GM18951 (cell line): ENCODE measurements at regions not wholly inside any gene's neighbourhood (a gene's known extent, or its start where the extent isn't known, plus 50 kb on each side); places are given as distances from the start of the nearest gene placed in this dataset.

Experiments
- POLR2A ChIP-seq: IDR thresholded peaks from 4 replicates; pipeline ENCODE4 v1.6.1; 2011; ENCODE audit warnings: mild to moderate bottlenecking; ENCODE audit not compliant: insufficient read length, insufficient read depth; ENCODE audit errors: extremely low read depth
- in situ Hi-C: fragments of 300-500 bp; cut with MboI; formaldehyde crosslinking; loops from one replicate; pipeline ENCODE4 v1.12.0; 2022; ENCODE audit warnings: low sequenced_read_pairs, mixed read lengths, inconsistent platforms; ENCODE audit not compliant: unreplicated experiment

DNA sequence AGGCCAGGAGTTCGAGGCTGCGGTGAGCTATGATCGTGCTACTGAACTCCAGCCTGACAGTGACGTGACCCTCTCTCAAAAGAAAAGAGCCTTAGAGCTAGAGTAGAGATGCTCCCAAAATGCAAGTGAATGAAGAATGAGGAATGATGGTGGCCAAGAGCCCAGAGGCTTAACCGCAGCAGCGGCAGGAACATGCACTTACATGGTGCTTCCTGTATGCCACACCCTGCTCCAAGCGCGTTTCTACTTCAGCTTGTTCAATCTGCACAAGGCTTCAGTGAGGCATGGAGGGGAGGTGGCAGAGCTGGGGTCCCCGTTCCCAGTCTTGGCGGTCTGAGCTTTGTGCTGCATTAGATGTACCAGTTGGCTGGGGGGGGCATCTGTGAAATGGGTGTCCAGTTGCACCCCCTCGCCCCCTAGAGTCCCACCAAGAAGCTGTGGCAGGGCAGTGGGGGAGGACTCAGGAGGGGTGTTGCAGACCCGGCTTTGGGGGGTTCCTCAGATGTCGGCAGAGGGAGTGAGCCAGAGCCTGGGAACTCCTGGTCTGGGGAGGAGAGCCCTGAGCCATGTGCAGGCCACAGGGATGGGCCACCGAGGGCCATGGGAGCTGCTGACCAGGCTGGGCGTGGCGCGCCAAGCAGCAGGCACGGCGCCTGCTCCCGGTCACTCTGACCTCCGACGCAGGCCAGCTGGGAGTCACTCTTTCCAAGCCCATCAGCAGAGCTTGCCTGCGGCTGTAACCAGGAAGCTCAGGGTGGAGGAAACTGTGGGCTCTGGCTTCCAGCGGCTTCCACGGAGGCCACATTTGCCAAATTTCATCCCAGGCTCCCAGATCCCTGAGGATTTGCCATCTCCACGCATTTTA, 260.1 kb downstream of the PARN start:
- in situ Hi-C loops: no loop called here
- no peak for TF ChIP-seq POLR2A

- TF ChIP-seq POLR2A: no peak
- in situ Hi-C loops: no loop called here
Observed at GRCh38 chr16:14368399-14368798, 261.7 kb downstream of the PARN start.

- in situ Hi-C loops: no loop called here
- no peak for TF ChIP-seq POLR2A
Observed at GRCh38 chr16:14366974-14367707, 262.9 kb downstream of the PARN start.

DNA sequence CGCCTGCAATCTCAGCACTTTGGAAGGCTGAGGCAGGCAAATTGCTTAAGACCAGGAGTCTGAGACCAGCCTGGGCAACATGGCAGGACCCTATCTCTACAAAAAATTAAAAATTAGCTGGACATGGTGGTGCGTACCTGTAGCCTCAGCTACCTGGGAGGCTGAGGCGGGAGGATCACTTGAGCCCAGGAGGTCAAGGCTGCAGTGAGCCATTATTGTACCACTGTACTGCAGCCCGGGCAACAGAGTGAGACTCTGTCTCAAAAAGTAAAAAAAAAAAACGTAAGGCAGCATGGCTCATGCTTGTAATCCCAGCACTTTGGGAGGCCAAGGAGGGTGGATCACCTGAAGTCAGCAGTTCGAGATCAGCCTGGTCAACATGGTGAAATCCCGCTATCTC, 263.6 kb downstream of the PARN start:
- TF ChIP-seq POLR2A: no peak
- in situ Hi-C loops: no loop called here

- TF ChIP-seq POLR2A: no peak
- in situ Hi-C loops: no loop called here
Observed at GRCh38 chr16:14365200-14365851, 264.7 kb downstream of the PARN start.

DNA sequence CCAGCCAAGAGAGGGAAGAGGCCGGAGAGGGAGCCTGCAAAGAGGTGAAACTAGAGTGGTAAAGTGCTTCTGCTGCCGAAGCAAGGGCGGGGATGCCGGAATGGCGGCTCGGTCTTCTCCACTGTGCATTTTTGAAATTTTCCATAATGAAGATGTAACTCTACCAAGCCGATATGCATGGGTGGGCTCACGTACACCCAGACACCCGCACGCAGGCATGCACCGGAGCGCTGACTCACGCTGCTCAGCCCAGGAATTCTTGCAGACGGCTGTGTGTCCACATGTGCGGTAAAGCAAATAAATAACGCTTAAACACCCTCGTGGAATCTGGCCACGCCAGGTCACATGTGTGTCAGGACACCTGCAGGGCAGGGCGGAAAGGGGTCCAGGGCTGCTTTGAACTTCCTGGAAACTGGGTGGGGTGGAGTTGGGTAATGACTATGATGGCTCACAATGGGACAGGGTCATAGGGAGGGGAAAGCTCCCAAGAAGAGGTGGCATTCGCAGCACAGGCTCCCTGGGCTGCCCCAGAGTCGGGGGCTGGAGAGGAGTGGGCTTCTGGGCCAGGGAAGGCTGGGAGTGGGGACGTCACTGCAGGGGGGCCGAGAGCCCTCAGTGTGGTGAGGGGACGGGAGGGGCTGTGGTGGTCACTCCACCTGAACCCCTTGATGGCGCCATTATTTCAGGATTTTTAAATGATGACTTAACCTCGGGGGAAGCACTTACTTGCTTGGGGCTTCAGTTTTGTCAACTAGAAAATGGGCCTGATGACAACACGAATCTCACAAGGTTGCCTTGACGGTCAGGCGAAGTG, 265.5 kb downstream of the PARN start:
- no peak for TF ChIP-seq POLR2A
- in situ Hi-C loops: no loop called here

- TF ChIP-seq POLR2A: no peak
- in situ Hi-C loops: no loop called here
Observed at GRCh38 chr16:14364112-14364385, 266.0 kb downstream of the PARN start.

GRCh38 chr16:14362774-14363371, 267.2 kb downstream of the PARN start:
- in situ Hi-C loops: no loop called here
- no peak for TF ChIP-seq POLR2A

GRCh38 chr16:14360326-14361037, 269.6 kb downstream of the PARN start:
- TF ChIP-seq POLR2A: no peak
- in situ Hi-C loops: no loop called here

- TF ChIP-seq POLR2A: no peak
- in situ Hi-C loops: no loop called here
Observed at GRCh38 chr16:14358697-14359305, 271.3 kb downstream of the PARN start.

GRCh38 chr16:14357328-14357727, 272.7 kb downstream of the PARN start:
- no peak for TF ChIP-seq POLR2A
- in situ Hi-C loops: no loop called here

GRCh38 chr16:14356064-14356463, 274.0 kb downstream of the PARN start:
- TF ChIP-seq POLR2A: no peak
- in situ Hi-C loops: no loop called here
